ENCODE measurements at regions not wholly inside any gene's neighbourhood (a gene's known extent, or its start where the extent isn't known, plus 50 kb on each side); places are given as distances from the start of the nearest gene placed in this dataset.

DNA sequence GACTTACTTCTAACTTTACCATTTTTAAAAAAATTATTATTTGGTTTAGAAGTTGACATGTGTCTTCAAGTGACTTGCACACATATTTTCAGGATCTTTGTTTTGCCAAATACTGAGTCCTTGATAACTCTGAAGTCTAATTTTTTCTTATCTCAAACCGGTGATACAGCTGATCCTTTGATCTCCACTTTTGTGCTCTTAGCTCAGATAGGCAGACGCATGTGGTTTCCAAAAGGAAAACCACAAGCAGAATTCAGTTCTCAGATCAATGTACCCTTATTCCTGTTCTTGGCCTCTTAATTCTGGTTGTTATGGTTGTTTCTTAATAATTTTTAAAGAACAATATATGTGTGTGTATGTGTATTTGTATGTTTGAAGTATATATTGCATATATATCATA lies 238.3 kb upstream of the EDIL3 start:
- no peaks in the 10 kb centered on the region for H3K27me3 Mint-ChIP-seq
- ATAC-seq (ENCODE audit: low read depth in 2 of 2) (no peak), DNase-seq (no peak)
- H3K9me3 Mint-ChIP-seq: peaks cover 0 to 5% (median 4%) of the 10 kb centered on the region in 7 donors
- H3K4me1 Mint-ChIP-seq: no peaks in the 10 kb centered on the region
- H3K36me3 Mint-ChIP-seq: no peaks in the 10 kb centered on the region
- no peak overlapping the region for H3K27ac Mint-ChIP-seq
- Histone ChIP-seq H3K27me3 (ENCODE audit: control insufficient read depth, insufficient read depth, low read length) (no peaks in the 10 kb centered on the region), H3K36me3 (ENCODE audit: control insufficient read depth, insufficient read depth, low read length) (no peaks in the 10 kb centered on the region), H3K27ac (ENCODE audit: insufficient read depth, low read length, poor library complexity, severe bottlenecking) (no peak overlapping the region), H3K4me1 (ENCODE audit: control insufficient read depth, insufficient read depth, low read length, poor library complexity, severe bottlenecking) (no peaks in the 10 kb centered on the region), H3K9me3 (ENCODE audit: control insufficient read depth in 2 of 2, low read length in 2 of 2) (no peaks in the 10 kb centered on the region), H3K4me3 (ENCODE audit: low read depth, low read length) (no peak overlapping the region)
- no peak overlapping the region for H3K4me3 Mint-ChIP-seq

DNA sequence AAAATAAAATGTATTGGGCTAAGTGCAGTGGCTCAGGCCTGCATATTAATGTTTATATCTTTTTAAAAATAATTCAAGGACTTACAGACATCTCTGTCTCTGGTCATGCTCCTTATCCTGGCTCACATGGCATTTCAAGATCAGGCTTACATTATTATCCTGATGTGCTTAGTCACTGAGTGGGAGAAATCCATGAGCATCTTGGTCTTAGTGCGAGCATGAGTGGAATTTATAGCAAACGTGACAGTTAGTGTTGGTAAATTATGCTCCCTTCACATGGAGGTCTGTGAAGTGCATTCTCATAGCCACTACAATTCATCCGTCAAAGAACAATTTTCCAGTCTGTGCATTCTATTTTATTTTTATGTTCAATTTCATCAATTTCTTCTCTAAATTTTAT lies 237.8 kb upstream of the EDIL3 start:
- H3K4me3 ChIP-seq (ENCODE audit: low read depth, low read length): no peak overlapping the region
- Mint-ChIP-seq H3K9me3 (peaks cover 0 to 5% (median 4%) of the 10 kb centered on the region in 7 donors), H3K27me3 (no peaks in the 10 kb centered on the region)

DNA sequence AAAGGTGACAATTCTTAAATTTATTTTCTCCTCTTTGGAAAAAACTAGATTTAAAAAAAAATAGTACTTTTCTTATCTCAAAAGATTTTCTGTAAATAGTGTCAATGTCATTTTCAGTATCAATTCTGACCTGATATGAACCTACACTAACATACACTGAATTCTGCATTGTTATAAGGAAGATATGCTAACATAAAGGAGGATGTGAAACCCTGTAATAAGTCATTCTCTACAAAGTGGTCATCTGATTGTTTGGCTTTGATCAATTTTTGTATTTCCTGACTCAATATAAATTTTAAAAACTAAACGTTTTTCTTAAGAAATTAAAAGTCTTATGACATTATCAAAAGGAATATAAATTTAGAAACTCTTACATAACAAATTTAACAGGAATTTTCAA lies 233.6 kb upstream of the EDIL3 start:
- Mint-ChIP-seq H3K36me3 (no peaks in the 10 kb centered on the region), H3K9me3 (peaks cover 0 to 4% (median 3%) of the 10 kb centered on the region in 7 donors), H3K27ac (no peak overlapping the region), H3K27me3 (no peaks in the 10 kb centered on the region), H3K4me3 (no peak overlapping the region), H3K4me1 (no peaks in the 10 kb centered on the region)
- ATAC-seq (ENCODE audit: low read depth in 2 of 2): no peak
- no peaks in the 10 kb centered on the region for H3K36me3 ChIP-seq (ENCODE audit: control insufficient read depth, insufficient read depth, low read length)
- no peak for DNase-seq
- no peak overlapping the region for H3K4me3 ChIP-seq (ENCODE audit: low read depth, low read length)
- no peaks in the 10 kb centered on the region for H3K27me3 ChIP-seq (ENCODE audit: control insufficient read depth, insufficient read depth, low read length)
- H3K4me1 ChIP-seq (ENCODE audit: control insufficient read depth, insufficient read depth, low read length, poor library complexity, severe bottlenecking): no peaks in the 10 kb centered on the region
- H3K9me3 ChIP-seq (ENCODE audit: control insufficient read depth in 2 of 2, low read length in 2 of 2): no peaks in the 10 kb centered on the region
- no peak overlapping the region for H3K27ac ChIP-seq (ENCODE audit: insufficient read depth, low read length, poor library complexity, severe bottlenecking)

More for the DNA sequence above, 237.8 kb upstream of the EDIL3 start:
- H3K27me3 ChIP-seq (ENCODE audit: control insufficient read depth, insufficient read depth, low read length): no peaks in the 10 kb centered on the region
- Mint-ChIP-seq H3K27ac (no peak overlapping the region), H3K4me1 (no peaks in the 10 kb centered on the region), H3K36me3 (no peaks in the 10 kb centered on the region), H3K4me3 (no peak overlapping the region)
- H3K9me3 ChIP-seq (ENCODE audit: control insufficient read depth in 2 of 2, low read length in 2 of 2): no peaks in the 10 kb centered on the region
- H3K36me3 ChIP-seq (ENCODE audit: control insufficient read depth, insufficient read depth, low read length): no peaks in the 10 kb centered on the region
- ATAC-seq (ENCODE audit: low read depth in 2 of 2) (no peak), DNase-seq (no peak)
- H3K4me1 ChIP-seq (ENCODE audit: control insufficient read depth, insufficient read depth, low read length, poor library complexity, severe bottlenecking): no peaks in the 10 kb centered on the region
- H3K27ac ChIP-seq (ENCODE audit: insufficient read depth, low read length, poor library complexity, severe bottlenecking): no peak overlapping the region

DNA sequence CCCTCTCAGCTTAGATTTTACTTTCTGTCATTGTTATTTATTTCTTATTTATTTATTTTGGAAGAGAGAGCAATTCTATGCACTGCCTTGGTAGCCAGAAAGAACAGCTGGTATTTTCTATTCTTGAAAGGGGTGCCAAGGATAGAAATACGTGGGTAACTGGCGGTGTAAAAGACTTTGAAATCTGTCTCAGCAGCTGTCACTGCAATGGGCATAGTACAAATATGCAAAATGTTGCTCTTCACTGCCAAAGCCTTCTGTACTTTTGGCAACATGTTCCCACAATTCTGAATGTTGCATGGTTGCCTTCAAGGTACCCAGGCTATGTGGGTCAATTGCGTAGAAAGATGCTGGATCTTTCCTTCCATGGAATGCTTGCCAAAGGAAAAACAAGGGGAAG lies 230.2 kb upstream of the EDIL3 start:
- H3K27me3 Mint-ChIP-seq: no peaks in the 10 kb centered on the region
- H3K9me3 Mint-ChIP-seq: peaks cover 0 to 6% (median 0%) of the 10 kb centered on the region in 7 donors
- H3K36me3 Mint-ChIP-seq: no peaks in the 10 kb centered on the region
- H3K27me3 ChIP-seq (ENCODE audit: control insufficient read depth, insufficient read depth, low read length): no peaks in the 10 kb centered on the region
- no peak overlapping the region for H3K27ac ChIP-seq (ENCODE audit: insufficient read depth, low read length, poor library complexity, severe bottlenecking)
- H3K36me3 ChIP-seq (ENCODE audit: control insufficient read depth, insufficient read depth, low read length): no peaks in the 10 kb centered on the region
- ATAC-seq (ENCODE audit: low read depth in 2 of 2) (no peak), DNase-seq (no peak)
- H3K27ac Mint-ChIP-seq: no peak overlapping the region
- H3K4me1 ChIP-seq (ENCODE audit: control insufficient read depth, insufficient read depth, low read length, poor library complexity, severe bottlenecking): no peaks in the 10 kb centered on the region
- H3K9me3 ChIP-seq (ENCODE audit: control insufficient read depth in 2 of 2, low read length in 2 of 2): no peaks in the 10 kb centered on the region
- no peak overlapping the region for H3K4me3 Mint-ChIP-seq
- no peaks in the 10 kb centered on the region for H3K4me1 Mint-ChIP-seq
- H3K4me3 ChIP-seq (ENCODE audit: low read depth, low read length): no peak overlapping the region

DNA sequence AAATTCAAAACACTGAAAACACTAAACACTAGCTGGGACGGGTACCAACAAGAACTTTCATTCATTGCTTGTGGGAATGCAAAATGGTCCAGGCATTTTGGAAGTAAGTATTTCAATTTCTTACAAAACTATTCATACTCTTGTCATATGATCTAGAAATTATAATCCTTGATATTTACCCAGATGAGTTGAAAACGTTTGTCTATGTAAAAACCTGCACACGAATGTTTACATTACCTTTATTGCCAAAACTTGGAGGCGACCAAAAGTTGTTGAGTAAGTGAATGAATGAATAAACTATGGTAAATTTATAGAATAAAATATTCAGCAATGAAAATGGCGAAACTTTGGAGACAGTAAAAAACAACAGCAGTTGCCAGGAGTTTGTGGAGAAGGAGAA lies 222.1 kb upstream of the EDIL3 start:
- Mint-ChIP-seq H3K9me3 (peaks cover 0 to 6% (median 4%) of the 10 kb centered on the region in 7 donors), H3K4me1 (no peaks in the 10 kb centered on the region), H3K27ac (no peak overlapping the region), H3K27me3 (no peaks in the 10 kb centered on the region), H3K36me3 (no peaks in the 10 kb centered on the region), H3K4me3 (no peak overlapping the region)
- Histone ChIP-seq H3K4me1 (ENCODE audit: control insufficient read depth, insufficient read depth, low read length, poor library complexity, severe bottlenecking) (no peaks in the 10 kb centered on the region), H3K27ac (ENCODE audit: insufficient read depth, low read length, poor library complexity, severe bottlenecking) (no peak overlapping the region), H3K4me3 (ENCODE audit: low read depth, low read length) (no peak overlapping the region), H3K27me3 (ENCODE audit: control insufficient read depth, insufficient read depth, low read length) (no peaks in the 10 kb centered on the region), H3K36me3 (ENCODE audit: control insufficient read depth, insufficient read depth, low read length) (no peaks in the 10 kb centered on the region), H3K9me3 (ENCODE audit: control insufficient read depth in 2 of 2, low read length in 2 of 2) (no peaks in the 10 kb centered on the region)
- no peak for DNase-seq
- ATAC-seq (ENCODE audit: low read depth in 2 of 2): no peak

DNA sequence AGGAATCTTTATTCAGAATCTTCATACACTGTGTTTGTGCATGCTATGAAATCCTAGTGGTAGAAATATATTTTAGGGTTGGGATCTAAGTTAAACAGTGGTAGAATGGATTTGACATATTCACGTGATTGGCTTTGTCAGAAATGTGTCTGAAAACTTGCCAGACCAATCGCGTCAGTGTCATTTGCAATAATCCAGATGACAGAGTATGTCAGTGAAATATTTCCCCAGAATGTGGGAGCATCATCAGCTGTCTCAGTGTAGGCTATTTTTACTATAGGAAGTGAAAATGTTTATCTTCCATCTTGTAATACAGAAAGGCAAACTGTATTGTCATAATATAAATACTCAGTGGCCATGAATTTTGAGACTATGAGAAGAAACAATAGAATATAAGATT lies 220.6 kb upstream of the EDIL3 start:
- H3K27me3 ChIP-seq (ENCODE audit: control insufficient read depth, insufficient read depth, low read length): no peaks in the 10 kb centered on the region

DNA sequence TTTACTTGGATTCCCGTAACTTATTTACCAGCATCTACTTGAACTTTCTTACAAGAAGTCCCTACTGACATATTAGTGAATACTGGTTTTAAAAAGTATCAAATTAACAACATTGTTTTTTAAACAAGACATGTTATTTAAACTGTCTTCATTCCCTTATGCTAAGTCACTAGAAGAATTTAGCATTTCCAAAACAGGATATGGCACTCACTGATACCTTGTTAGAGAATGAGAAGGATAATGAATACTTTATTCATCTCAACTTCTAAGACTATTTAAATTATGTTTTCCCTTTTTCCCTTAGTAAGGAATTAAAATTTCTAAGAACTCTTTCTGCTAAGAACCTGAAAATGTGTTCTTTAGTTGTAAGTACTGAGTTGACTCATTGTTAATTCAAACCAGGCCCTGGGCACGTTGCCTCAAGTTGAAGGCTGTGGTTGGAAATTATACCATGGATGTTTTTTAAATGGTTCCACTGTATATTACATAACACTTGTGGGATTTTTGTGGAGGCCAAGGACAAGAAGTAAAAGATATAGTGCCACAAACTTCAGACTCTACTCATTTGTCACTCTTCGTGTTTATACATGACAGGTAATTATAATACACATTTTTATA lies 219.0 kb upstream of the EDIL3 start:
- H3K27me3 ChIP-seq (ENCODE audit: control insufficient read depth, insufficient read depth, low read length): no peaks in the 10 kb centered on the region
- ATAC-seq (ENCODE audit: low read depth in 2 of 2): no peak
- H3K4me3 ChIP-seq (ENCODE audit: low read depth, low read length): no peak overlapping the region
- Mint-ChIP-seq H3K4me3 (no peak overlapping the region), H3K36me3 (no peaks in the 10 kb centered on the region), H3K9me3 (peaks cover 0 to 9% (median 4%) of the 10 kb centered on the region in 7 donors), H3K27ac (no peak overlapping the region), H3K27me3 (no peaks in the 10 kb centered on the region), H3K4me1 (no peaks in the 10 kb centered on the region)
- H3K9me3 ChIP-seq (ENCODE audit: control insufficient read depth in 2 of 2, low read length in 2 of 2): no peaks in the 10 kb centered on the region
- no peak overlapping the region for H3K27ac ChIP-seq (ENCODE audit: insufficient read depth, low read length, poor library complexity, severe bottlenecking)
- H3K4me1 ChIP-seq (ENCODE audit: control insufficient read depth, insufficient read depth, low read length, poor library complexity, severe bottlenecking): no peaks in the 10 kb centered on the region
- H3K36me3 ChIP-seq (ENCODE audit: control insufficient read depth, insufficient read depth, low read length): no peaks in the 10 kb centered on the region
- no peak for DNase-seq

More for the DNA sequence above, 220.6 kb upstream of the EDIL3 start:
- no peaks in the 10 kb centered on the region for H3K27me3 Mint-ChIP-seq
- H3K27ac ChIP-seq (ENCODE audit: insufficient read depth, low read length, poor library complexity, severe bottlenecking): no peak overlapping the region
- H3K4me1 Mint-ChIP-seq: no peaks in the 10 kb centered on the region
- peaks cover 0 to 6% (median 4%) of the 10 kb centered on the region in 7 donors for H3K9me3 Mint-ChIP-seq
- H3K9me3 ChIP-seq (ENCODE audit: control insufficient read depth in 2 of 2, low read length in 2 of 2): no peaks in the 10 kb centered on the region
- H3K27ac Mint-ChIP-seq: no peak overlapping the region
- DNase-seq: no peak
- no peaks in the 10 kb centered on the region for H3K36me3 ChIP-seq (ENCODE audit: control insufficient read depth, insufficient read depth, low read length)
- no peak for ATAC-seq (ENCODE audit: low read depth in 2 of 2)
- no peaks in the 10 kb centered on the region for H3K4me1 ChIP-seq (ENCODE audit: control insufficient read depth, insufficient read depth, low read length, poor library complexity, severe bottlenecking)
- no peak overlapping the region for H3K4me3 Mint-ChIP-seq
- no peaks in the 10 kb centered on the region for H3K36me3 Mint-ChIP-seq
- H3K4me3 ChIP-seq (ENCODE audit: low read depth, low read length): no peak overlapping the region

DNA sequence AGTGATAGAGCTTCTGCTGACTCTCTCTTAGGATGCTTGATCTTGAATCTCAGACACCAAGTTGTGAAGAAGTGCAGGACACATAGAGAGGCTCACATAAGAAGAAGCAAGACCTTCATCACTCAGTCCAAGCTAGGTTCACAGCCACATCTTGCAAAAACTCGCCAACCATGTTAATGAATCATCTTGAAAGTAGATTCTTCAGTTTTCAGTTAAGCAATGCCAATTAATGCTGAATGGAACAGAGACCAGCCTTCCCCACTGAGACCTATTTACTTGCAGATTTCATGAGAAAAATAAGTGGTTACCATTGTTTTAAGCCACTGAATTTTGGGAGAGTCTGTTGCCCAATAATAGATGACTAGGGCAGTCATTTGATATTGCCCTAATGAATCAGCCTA lies 217.7 kb upstream of the EDIL3 start:
- no peak overlapping the region for H3K4me3 Mint-ChIP-seq
- H3K27me3 Mint-ChIP-seq: no peaks in the 10 kb centered on the region
- DNase-seq (no peak), ATAC-seq (ENCODE audit: low read depth in 2 of 2) (no peak)
- H3K4me3 ChIP-seq (ENCODE audit: low read depth, low read length): no peak overlapping the region
- H3K36me3 Mint-ChIP-seq: no peaks in the 10 kb centered on the region
- H3K36me3 ChIP-seq (ENCODE audit: control insufficient read depth, insufficient read depth, low read length): no peaks in the 10 kb centered on the region
- H3K27ac Mint-ChIP-seq: no peak overlapping the region
- H3K27ac ChIP-seq (ENCODE audit: insufficient read depth, low read length, poor library complexity, severe bottlenecking): no peak overlapping the region
- H3K27me3 ChIP-seq (ENCODE audit: control insufficient read depth, insufficient read depth, low read length): no peaks in the 10 kb centered on the region
- no peaks in the 10 kb centered on the region for H3K9me3 ChIP-seq (ENCODE audit: control insufficient read depth in 2 of 2, low read length in 2 of 2)
- H3K4me1 Mint-ChIP-seq: no peaks in the 10 kb centered on the region
- H3K9me3 Mint-ChIP-seq: peaks cover under 1 to 11% (median 4%) of the 10 kb centered on the region in 7 donors
- no peaks in the 10 kb centered on the region for H3K4me1 ChIP-seq (ENCODE audit: control insufficient read depth, insufficient read depth, low read length, poor library complexity, severe bottlenecking)
